Ovary (tissue), 3 donors: ENCODE measurements at regions not wholly inside any gene's neighbourhood (a gene's known extent, or its start where the extent isn't known, plus 50 kb on each side); places are given as distances from the start of the nearest gene placed in this dataset.

Experiments used
- EP300 ChIP-seq: sonication (generic); formaldehyde crosslinking; IDR thresholded peaks from one replicate; pipeline ENCODE4 v1.6.1; 2017; ENCODE audit warnings: antibody characterized with exemption
- TF ChIP-seq, protein P1 (sequence below), 3 donors: fragments of 450-650 bp in 2 of 3; fragments of 200-600 bp in 1 of 3; IDR thresholded peaks; one replicate each; pipeline versions ENCODE4 v1.5.1 to v1.8.0; 2016 to 2022; ENCODE audit warnings: antibody characterized with exemption in 3 of 3, mild to moderate bottlenecking in 1 of 3
- donor health status: DM: no; HTN: no; CAD: no.

DNA sequence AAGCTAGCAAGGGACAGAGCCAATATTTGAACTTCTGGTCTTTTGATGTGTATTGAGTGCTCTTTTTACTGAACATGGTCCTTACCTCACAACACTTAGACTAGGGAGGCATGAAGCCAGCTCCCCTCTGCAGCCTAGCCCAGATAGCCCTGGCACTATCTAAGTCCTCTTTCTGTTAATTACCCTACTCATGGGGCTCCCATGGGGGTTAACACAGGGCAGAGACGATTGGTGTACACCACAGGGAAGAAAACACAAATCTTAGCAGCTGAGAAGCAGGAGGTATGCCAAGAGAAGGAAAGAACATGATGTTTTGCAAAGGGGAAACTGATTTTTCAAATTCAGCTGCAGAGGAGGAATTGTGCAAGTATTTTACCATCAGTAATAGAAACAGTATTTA lies 383.8 kb downstream of the TMEM232 start:
- TF ChIP-seq, protein P1, sequence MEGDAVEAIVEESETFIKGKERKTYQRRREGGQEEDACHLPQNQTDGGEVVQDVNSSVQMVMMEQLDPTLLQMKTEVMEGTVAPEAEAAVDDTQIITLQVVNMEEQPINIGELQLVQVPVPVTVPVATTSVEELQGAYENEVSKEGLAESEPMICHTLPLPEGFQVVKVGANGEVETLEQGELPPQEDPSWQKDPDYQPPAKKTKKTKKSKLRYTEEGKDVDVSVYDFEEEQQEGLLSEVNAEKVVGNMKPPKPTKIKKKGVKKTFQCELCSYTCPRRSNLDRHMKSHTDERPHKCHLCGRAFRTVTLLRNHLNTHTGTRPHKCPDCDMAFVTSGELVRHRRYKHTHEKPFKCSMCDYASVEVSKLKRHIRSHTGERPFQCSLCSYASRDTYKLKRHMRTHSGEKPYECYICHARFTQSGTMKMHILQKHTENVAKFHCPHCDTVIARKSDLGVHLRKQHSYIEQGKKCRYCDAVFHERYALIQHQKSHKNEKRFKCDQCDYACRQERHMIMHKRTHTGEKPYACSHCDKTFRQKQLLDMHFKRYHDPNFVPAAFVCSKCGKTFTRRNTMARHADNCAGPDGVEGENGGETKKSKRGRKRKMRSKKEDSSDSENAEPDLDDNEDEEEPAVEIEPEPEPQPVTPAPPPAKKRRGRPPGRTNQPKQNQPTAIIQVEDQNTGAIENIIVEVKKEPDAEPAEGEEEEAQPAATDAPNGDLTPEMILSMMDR (IDR thresholded peaks at IDR 0.05), result no peak
- no peak for TF ChIP-seq EP300
